NCI-H1436 treated with DMSO at 0.1 percent for 48 hours (cell line): ENCODE measurements at regions not wholly inside any gene's neighbourhood (a gene's known extent, or its start where the extent isn't known, plus 50 kb on each side); places are given as distances from the start of the nearest gene placed in this dataset.
"Not testable (repeated sequence)": the region's sequence is repeated elsewhere in the genome, so short reads cannot be mapped to it uniquely, and the experiment has no call there.

Experiments used
- DNase-seq: peaks from one replicate; lab custom pipeline; 2025; lab: John Stamatoyannopoulos, UW

DNA sequence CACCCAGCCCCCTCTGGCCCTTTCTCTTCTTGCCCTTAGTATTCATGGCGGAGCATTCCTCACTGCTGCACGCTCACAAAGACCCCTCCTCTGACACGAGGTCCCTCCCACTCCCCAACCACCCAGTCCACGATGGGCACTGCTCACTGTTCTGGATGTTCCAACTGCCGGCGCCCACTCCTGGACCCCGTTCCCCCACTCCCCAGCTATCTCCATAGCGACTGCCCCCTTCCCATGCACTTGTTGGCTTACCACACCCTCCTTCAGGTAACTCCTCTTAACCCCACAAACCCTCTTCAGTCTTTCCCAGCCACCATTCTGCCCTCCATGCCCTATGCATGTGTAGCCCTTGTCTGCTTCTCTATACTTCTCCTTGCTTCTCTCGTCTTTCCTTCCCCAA is 961.5 kb upstream of the DEFB115 start:
- not testable (repeated sequence) for DNase-seq

DNA sequence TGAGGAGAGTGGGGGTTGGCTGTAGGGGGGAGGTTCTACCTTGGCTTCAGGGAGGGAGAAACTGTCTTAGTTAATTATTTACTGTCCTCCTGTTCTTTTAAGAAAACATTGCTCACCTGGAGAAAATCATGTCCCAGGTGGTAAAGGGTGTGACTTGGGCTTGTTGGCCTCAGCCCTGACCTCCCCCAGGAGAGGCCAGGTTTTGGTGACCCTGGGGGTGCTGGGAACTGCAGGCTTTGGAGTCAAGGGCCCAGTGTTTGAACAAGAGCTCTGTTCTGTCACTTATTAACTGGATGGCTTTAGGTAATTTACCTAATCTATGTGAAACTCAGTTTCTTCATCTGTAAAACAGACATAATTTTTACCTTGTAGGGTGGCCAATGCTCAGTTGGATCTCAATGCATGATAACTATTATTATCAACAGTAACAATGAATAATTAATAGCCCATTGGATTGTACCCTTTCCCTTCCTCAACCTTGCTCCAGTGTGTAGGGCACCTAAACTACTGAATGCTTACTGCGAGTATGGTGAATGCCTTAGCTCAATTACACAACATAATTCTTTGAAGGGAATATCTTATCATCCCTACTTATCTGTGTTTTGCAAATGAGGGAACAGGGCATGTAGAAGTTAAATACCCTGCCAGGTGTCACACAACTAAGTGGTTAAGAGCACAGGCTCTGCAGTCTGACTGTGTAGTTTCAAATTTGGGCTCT is 959.4 kb upstream of the DEFB115 start:
- not testable (repeated sequence) for DNase-seq

DNA sequence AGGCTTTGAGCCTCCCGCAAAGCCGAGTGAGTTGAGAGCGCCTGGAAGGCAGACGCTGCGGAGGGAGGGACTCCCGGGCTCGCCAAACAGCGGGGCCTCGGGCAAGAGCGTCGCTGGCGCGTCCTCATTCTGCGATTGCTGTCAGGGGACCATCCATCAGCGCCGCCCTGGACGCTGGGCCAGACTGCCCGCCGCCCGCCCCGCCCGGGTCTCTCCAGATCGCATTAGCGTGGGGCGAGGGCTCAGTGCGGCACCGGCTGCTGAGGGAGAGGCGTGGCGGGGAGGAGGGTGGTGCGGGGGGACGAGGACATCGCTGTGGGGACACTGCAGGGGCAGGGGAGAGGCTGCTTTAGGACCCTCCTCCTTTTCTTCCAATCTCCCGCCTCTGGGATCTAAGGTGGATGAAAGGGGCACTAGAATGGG is 957.2 kb upstream of the DEFB115 start:
- DNase-seq: not testable (repeated sequence)

GRCh38 chr20:30302786-30303185 is 954.7 kb upstream of the DEFB115 start:
- not testable (repeated sequence) for DNase-seq

- DNase-seq: not testable (repeated sequence)
Observed at GRCh38 chr20:30309938-30310337, 947.5 kb upstream of the DEFB115 start.

- DNase-seq: not testable (repeated sequence)
Observed at GRCh38 chr20:30310385-30310784, 947.1 kb upstream of the DEFB115 start.

DNA sequence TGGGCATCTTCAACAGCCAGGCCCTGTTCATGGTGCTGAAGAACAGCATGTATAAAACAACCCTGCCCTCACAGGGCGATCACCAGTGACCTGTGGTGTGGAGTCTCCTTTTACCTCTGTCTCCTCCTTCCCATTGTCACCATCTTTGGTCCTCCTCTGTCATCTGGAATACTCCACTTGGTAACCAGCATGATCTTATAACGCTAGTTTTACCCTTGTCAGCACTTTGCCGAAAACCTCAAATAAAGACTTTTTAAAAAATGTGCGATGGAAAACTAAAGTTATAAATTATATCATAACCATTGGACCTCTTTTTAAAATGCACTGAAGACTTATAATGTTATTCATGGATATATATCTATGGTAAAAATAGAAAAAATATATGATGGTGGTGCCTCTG is 945.2 kb upstream of the DEFB115 start:
- DNase-seq: not testable (repeated sequence)

DNA sequence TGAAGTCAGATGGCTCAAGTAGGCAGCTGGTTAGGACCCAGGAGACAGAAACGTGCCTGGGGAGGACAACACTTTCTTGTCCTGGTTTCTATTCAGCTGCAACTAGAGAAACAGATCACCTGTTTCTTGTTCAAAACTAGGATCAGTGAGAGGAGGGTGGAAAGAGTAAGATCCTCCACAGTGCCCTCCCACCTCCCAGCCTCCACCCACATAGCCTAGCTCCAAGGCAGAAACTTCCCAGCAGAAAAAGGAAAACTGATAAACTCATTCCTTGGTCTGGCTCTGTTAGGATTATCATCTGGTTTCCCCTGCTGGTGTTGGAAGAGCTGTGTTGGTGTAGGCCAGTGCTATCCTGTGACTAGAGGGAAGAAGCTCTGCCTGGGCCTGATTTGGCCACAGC is 943.8 kb upstream of the DEFB115 start:
- DNase-seq: not testable (repeated sequence)

- not testable (repeated sequence) for DNase-seq
Observed at GRCh38 chr20:30316063-30316462, 941.4 kb upstream of the DEFB115 start.

DNA sequence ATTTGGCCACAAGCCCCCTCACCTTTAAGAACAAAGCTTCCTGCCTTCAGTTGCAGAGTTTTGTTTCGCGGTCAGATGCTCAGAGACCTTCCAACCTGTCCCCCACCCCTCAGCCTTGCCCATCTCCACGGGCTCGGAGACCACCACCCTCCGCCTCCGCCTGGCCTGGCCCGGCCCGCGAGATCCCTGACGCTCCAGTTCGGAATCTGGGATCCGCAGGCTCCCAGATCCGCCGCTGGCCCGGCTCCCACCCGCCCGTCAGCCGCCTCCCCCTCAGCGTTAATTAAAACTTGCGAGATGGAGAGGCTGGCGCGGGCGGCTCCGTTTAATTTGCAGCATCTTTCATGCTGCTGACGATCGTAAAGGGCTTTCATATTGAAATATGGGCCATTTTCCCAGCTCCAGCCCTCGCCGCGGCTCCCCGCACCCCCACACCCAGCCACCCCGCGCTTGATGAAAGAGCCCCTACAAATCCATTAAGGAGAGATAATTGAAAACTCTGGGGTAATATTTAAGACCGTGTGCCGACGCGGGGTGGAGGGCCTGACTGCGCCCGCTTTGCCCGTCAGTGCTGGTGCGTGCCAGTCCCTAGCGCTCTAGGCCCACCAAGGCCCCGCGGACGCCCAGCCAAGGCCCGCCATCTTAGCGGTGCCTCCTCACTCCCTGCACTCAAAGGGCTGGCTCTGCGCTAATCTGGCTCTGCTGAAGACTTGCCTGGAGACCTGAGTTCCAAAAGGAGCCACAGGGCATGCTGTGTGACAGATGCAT is 940.7 kb upstream of the DEFB115 start:
- not testable (repeated sequence) for DNase-seq

- DNase-seq: not testable (repeated sequence)
Observed at GRCh38 chr20:30333744-30334143, 923.7 kb upstream of the DEFB115 start.

DNA sequence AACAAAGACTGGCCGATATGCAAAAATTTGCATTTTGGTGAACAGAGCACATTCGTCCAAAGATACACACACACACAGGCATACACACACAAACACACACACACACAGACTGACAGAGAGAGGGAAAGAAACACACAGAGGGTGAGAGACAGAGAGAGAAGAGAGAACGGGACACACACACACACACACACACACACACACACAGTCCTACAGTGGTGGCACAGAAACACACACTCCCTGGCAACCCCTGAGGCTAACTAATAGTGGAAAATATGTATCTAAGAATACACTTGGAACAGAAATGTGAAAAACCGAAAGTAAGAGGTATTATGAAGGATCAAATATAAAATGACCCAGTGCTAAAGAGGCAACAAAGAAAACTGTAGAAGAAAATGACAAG is 919.9 kb upstream of the DEFB115 start:
- not testable (repeated sequence) for DNase-seq

GRCh38 chr20:30348932-30349331 is 908.5 kb upstream of the DEFB115 start:
- DNase-seq: not testable (repeated sequence)

DNA sequence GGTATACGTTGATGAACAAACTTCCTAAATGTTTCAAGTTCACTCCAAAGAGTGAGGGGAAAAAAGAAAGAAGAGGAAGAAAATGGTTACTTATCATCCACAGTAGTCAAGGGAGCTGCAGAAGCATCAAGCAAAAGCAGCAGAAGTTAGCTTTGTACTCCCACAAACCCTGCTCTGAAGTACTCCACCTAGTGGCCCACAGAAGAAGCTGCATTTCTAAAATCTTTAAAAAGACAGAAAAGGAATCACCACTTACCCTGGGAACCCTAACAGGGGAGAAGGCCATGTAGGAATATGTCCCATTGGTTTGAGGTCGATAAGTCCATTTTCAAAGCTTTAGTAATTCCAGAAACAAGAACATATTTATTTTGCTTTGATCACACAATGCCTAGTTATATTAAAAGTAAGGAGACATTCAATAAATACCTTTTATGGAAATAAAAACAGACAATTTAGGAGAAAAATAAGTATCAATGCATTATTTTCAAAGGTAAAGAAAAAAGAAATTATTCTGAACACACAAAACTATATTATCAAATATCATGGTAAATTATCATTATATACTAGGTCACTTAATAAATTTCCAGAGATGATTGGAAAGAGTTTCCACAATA is 900.5 kb upstream of the DEFB115 start:
- DNase-seq: not testable (repeated sequence)

DNA sequence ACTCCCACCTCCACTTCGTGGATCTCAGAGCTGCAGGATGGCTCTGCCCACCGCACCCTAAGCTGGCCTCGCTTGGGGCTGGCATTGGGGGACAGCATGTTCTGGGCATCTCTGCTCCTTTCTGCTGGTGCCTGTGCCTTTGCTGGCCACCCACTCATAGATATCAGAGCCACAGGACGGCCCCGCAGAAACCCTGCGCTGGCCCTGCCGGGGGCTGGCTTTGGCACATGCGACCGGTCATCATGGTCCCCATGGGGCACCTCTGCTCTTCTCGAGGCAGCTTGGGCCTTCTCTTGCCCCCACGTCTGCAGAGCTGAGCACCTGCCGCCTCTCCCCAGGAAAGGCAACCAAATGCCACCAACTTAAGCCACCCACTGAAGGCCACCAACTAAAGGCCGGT is 895.7 kb upstream of the DEFB115 start:
- not testable (repeated sequence) for DNase-seq

DNA sequence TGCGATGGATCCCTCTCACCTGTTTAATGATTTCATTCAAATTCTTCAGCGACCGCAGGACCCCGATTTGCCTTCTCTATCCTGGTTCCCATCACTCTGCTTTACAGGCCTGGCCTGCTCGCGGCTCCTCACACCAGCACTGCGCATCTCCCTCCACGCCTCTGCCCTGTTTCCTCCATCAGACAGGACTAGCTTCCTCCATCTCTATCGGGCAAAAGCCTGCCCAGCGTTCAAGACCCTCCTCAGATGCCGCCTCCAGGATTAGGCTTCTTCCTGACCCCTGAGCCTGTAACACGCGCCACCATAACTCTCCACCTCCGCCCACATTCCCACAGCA is 881.1 kb upstream of the DEFB115 start:
- not testable (repeated sequence) for DNase-seq

GRCh38 chr20:30376767-30377658 is 880.5 kb upstream of the DEFB115 start:
- DNase-seq: peak; percentile 38

DNA sequence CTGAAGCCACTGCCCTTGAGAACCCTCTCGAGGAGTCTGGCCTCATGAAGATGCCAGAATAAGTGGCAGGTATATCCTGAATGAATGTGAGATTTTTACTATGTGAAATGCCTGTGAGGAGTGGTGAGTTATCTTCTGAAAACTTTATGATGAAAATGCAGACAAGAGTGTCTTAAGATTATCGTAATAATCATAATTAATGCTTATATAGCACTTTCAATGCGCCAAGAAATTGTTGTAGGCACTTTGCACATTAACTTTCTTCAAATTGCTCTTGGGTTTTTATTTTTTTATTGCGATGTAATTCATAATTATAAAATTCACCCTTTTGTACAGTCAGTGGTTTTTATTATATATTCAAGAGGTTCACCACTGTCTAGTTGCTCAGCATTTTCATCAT is 879.1 kb upstream of the DEFB115 start:
- DNase-seq: not testable (repeated sequence)

- not testable (repeated sequence) for DNase-seq
Observed at GRCh38 chr20:30378721-30379120, 878.7 kb upstream of the DEFB115 start.

GRCh38 chr20:30384841-30385240 is 872.6 kb upstream of the DEFB115 start:
- DNase-seq: not testable (repeated sequence)

- DNase-seq: not testable (repeated sequence)
Observed at GRCh38 chr20:30386099-30386498, 871.4 kb upstream of the DEFB115 start.

- not testable (repeated sequence) for DNase-seq
Observed at GRCh38 chr20:30387823-30388222, 869.6 kb upstream of the DEFB115 start.
